ENCODE measurements at regions not wholly inside any gene's neighbourhood (a gene's known extent, or its start where the extent isn't known, plus 50 kb on each side); places are given as distances from the start of the nearest gene placed in this dataset.

DNA sequence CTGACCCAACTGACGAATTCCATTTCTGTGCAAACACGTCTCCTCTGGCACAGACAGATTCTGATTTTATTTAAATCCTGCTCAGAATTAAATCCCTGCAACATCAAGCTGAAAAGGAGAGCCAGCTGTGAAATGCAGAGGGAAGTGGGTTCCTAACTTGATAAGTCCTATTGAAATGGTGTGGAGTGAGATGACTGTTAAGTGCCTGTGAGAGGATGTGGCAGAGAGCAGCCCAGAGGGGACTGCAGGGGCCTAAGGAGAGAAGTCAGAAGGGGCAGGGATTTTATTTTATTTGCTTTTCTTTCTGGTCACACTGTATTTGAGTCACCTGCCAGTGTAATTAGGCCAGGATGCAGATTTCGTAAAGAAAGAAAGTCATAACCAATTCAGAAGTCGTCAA is 277.4 kb downstream of the NKX6-1 start:
- TF ChIP-seq MYC (IDR thresholded peaks at IDR 0.05; ENCODE audit: low read depth, low read length): no peak
- no peak for TF ChIP-seq MAX (IDR thresholded peaks at IDR 0.05; ENCODE audit: low read depth, low read length)
